HG02852 (cell line): ENCODE measurements at regions not wholly inside any gene's neighbourhood (a gene's known extent, or its start where the extent isn't known, plus 50 kb on each side); places are given as distances from the start of the nearest gene placed in this dataset.

Experiments used
- ATAC-seq: cut with Tn5 transposase; IDR thresholded peaks from one replicate; pipeline ENCODE4 v1.9.1; 2021; ENCODE audit warnings: mild to moderate bottlenecking, moderate library complexity; ENCODE audit not compliant: unreplicated experiment

GRCh38 chr16:73771196-73772064, 525.2 kb upstream of the PSMD7 start:
- ATAC-seq, result no peak

- no peak for ATAC-seq
Measured at GRCh38 chr16:73768786-73769203, 527.8 kb upstream of the PSMD7 start.

- ATAC-seq, result no peak
Measured at GRCh38 chr16:73764321-73764720, 532.3 kb upstream of the PSMD7 start.

- no peak for ATAC-seq
Measured at GRCh38 chr16:73756289-73757178, 540.1 kb upstream of the PSMD7 start.

- ATAC-seq, result no peak
Measured at GRCh38 chr16:73753931-73754330, 542.7 kb upstream of the PSMD7 start.

GRCh38 chr16:73750639-73751038, 546.0 kb upstream of the PSMD7 start:
- no peak for ATAC-seq

GRCh38 chr16:73747328-73747727, 549.3 kb upstream of the PSMD7 start:
- no peak for ATAC-seq

- no peak for ATAC-seq
Measured at GRCh38 chr16:73746554-73746953, 550.1 kb upstream of the PSMD7 start.

GRCh38 chr16:73743665-73744496, 552.7 kb upstream of the PSMD7 start:
- ATAC-seq, result no peak

GRCh38 chr16:73739049-73739769, 557.4 kb upstream of the PSMD7 start:
- no peak for ATAC-seq

- no peak for ATAC-seq
Measured at GRCh38 chr16:73738266-73738665, 558.3 kb upstream of the PSMD7 start.

- ATAC-seq, result no peak
Measured at GRCh38 chr16:73737637-73738036, 559.0 kb upstream of the PSMD7 start.

GRCh38 chr16:73735954-73736353, 560.7 kb upstream of the PSMD7 start:
- no peak for ATAC-seq

GRCh38 chr16:73735018-73735417, 561.6 kb upstream of the PSMD7 start:
- ATAC-seq, result no peak

- ATAC-seq, result no peak
Measured at GRCh38 chr16:73732681-73733080, 563.9 kb upstream of the PSMD7 start.

GRCh38 chr16:73732143-73732542, 564.5 kb upstream of the PSMD7 start:
- ATAC-seq, result no peak

GRCh38 chr16:73730481-73731090, 566.0 kb upstream of the PSMD7 start:
- ATAC-seq, result no peak

GRCh38 chr16:73725156-73725555, 571.5 kb upstream of the PSMD7 start:
- no peak for ATAC-seq

GRCh38 chr16:73724503-73724902, 572.1 kb upstream of the PSMD7 start:
- ATAC-seq, result no peak
